ENCODE measurements at regions not wholly inside any gene's neighbourhood (a gene's known extent, or its start where the extent isn't known, plus 50 kb on each side); places are given as distances from the start of the nearest gene placed in this dataset.

DNA sequence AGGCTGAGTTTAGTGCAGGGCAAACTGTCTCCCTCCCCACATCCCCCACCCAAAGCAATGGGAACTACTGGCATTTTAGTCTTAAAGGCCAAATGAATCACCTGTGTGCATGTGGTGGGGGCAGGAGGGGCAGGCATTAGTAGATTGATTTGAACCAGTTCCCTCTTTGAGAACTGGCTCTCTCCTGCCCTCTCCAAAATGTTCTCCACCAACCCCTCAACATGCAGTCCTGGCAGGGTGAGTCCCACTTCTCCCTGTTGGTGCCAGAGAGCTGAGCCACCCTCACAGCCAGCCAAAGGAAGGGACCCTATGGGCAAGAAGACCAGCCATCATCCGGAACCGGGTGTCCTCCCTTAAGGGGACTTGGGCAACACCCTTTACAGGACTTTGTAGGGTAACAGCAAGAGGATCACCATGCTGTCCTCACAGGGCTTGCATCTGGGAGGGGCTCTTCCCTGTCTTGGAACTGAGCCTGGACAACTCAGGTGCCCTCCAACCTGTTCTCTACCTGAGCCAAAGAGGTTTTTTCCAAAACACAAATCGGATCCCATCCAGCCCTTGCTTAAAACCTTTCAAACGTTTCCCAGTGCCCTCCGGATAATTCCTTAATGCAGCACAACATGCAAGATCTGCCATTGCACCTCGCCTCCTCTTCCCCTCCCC is 80.6 kb downstream of the MRPL14 start (continued):
- TF ChIP-seq, protein P1, sequence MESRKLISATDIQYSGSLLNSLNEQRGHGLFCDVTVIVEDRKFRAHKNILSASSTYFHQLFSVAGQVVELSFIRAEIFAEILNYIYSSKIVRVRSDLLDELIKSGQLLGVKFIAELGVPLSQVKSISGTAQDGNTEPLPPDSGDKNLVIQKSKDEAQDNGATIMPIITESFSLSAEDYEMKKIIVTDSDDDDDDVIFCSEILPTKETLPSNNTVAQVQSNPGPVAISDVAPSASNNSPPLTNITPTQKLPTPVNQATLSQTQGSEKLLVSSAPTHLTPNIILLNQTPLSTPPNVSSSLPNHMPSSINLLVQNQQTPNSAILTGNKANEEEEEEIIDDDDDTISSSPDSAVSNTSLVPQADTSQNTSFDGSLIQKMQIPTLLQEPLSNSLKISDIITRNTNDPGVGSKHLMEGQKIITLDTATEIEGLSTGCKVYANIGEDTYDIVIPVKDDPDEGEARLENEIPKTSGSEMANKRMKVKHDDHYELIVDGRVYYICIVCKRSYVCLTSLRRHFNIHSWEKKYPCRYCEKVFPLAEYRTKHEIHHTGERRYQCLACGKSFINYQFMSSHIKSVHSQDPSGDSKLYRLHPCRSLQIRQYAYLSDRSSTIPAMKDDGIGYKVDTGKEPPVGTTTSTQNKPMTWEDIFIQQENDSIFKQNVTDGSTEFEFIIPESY (IDR thresholded peaks at IDR 0.05; ENCODE audit: borderline replicate concordance, low read depth), result no peak
- no peak for TF ChIP-seq FOSL2 (IDR thresholded peaks at IDR 0.05; ENCODE audit: borderline replicate concordance, low read depth)
- TF ChIP-seq TEAD4 (IDR thresholded peaks at IDR 0.05; ENCODE audit: borderline replicate concordance, insufficient read depth), result no peak
- TF ChIP-seq, protein P2, sequence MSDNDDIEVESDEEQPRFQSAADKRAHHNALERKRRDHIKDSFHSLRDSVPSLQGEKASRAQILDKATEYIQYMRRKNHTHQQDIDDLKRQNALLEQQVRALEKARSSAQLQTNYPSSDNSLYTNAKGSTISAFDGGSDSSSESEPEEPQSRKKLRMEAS (IDR thresholded peaks at IDR 0.05; ENCODE audit: low read depth), result no peak
- no peak for TF ChIP-seq TAF1 (IDR thresholded peaks at IDR 0.05; ENCODE audit: borderline replicate concordance, low read depth, low read length)
- TF ChIP-seq NFIC (IDR thresholded peaks at IDR 0.05; ENCODE audit: borderline replicate concordance), result no peak

DNA sequence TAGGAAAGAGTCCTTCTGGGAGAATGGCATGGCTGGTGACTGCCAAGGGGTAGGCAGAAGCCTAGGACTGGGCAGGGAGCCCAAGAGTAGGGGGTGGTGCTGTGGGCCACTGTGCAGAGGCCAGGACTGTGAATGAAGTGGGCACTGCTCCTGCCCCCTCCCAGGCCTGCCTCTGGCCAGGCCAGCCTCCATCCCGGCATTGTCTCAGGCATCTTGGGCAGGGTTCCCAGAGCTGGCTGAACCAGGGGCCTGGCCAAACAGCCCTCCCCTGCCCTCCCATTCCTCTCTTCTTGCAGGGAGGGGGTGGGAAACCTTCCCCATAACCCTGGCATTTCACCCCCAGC is 81.6 kb downstream of the MRPL14 start:
- Histone ChIP-seq H2AFZ (ENCODE audit: low read depth) (no peak overlapping the region), H3K36me3 (replicated peaks in 1 of 2; ENCODE audit: control insufficient read depth in 1 of 2, insufficient read depth in 2 of 2, low read length in 1 of 2) (no peaks in the 10 kb centered on the region), H4K20me1 (ENCODE audit: insufficient read depth) (no peaks in the 10 kb centered on the region), H3K9ac (no peak overlapping the region), H3K27ac (ENCODE audit: low read depth in 2 of 2, low read length in 1 of 2) (peak overlapping the region in 1 of 2 experiments; percentile 51; a peak in 1 of 4 replicates), H3K9me3 (no peaks in the 10 kb centered on the region), H3K79me2 (ENCODE audit: insufficient read depth) (no peaks in the 10 kb centered on the region), H3K4me1 (ENCODE audit: control insufficient read depth in 1 of 2, insufficient read depth in 2 of 2, low read depth in 1 of 2, low read length in 1 of 2) (peaks cover 57 to 78% of the 10 kb centered on the region in 2 experiments), H3K4me3 (ENCODE audit: low read depth in 2 of 2, low read length in 1 of 2) (no peak overlapping the region), H3F3A (replicated peaks; ENCODE audit: insufficient read depth) (peaks cover 17% of the 10 kb centered on the region), H3K4me2 (0 out of 2 replicates have a peak overlapping the region, but pooled peaks have one; percentile 15), H3K27me3 (ENCODE audit: insufficient read depth) (no peaks in the 10 kb centered on the region), H3K9me2 (no peaks in the 10 kb centered on the region)
- no CpG with 5 or more reads among the region's 1 CpG for WGBS (ENCODE audit: low lambda C conversion rate)
- ChIA-PET CTCF (interaction anchor here (1.0 to 1.6 kb wide), 2 partner anchors 29 to 277 kb away, joined by 5 read pairs; no protein-coding TSS in a partner anchor), POLR2A (interaction anchor here (0.5 to 1.4 kb wide), 3 partner anchors 28 to 126 kb away, joined by 3 to 4 read pairs (median 3); no protein-coding TSS in a partner anchor)
- DNase-seq, result peak; percentile 70
- TF ChIP-seq RCOR1 (IDR thresholded peaks at IDR 0.05; ENCODE audit: low read length) (peak; percentile 70; the same call in 1 of the 2 replicates), MXI1 (IDR thresholded peaks at IDR 0.05; ENCODE audit: low read depth, low read length) (no peak), JUND (IDR thresholded peaks at IDR 0.05) (no peak), SMC3 (IDR thresholded peaks at IDR 0.05; ENCODE audit: low read depth, low read length) (no peak), CHD2 (IDR thresholded peaks at IDR 0.05; ENCODE audit: low read length, partially characterized antibody) (peak; percentile 82), RAD21 (IDR thresholded peaks at IDR 0.05; ENCODE audit: low read length) (peak; percentile 38; the same call in 1 of the 2 replicates), YY1 (IDR thresholded peaks at IDR 0.05; ENCODE audit: low read depth) (no peak), NFIC (IDR thresholded peaks at IDR 0.05; ENCODE audit: borderline replicate concordance) (peak; percentile 44), RXRA (IDR thresholded peaks at IDR 0.05; ENCODE audit: borderline replicate concordance, low read depth) (no peak), TCF12 (IDR thresholded peaks at IDR 0.05) (no peak), SIN3A (IDR thresholded peaks at IDR 0.05; ENCODE audit: borderline replicate concordance, low read depth, low read length) (no peak), GATA2 (CRISPR knock-in tag; IDR thresholded peaks at IDR 0.05) (no peak), TAF1 (IDR thresholded peaks at IDR 0.05; ENCODE audit: borderline replicate concordance, low read depth, low read length) (no peak)
- TF ChIP-seq, protein P3, sequence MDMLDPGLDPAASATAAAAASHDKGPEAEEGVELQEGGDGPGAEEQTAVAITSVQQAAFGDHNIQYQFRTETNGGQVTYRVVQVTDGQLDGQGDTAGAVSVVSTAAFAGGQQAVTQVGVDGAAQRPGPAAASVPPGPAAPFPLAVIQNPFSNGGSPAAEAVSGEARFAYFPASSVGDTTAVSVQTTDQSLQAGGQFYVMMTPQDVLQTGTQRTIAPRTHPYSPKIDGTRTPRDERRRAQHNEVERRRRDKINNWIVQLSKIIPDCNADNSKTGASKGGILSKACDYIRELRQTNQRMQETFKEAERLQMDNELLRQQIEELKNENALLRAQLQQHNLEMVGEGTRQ (IDR thresholded peaks at IDR 0.05; ENCODE audit: borderline replicate concordance, low read depth, low read length), result no peak
- TF ChIP-seq, protein P4, sequence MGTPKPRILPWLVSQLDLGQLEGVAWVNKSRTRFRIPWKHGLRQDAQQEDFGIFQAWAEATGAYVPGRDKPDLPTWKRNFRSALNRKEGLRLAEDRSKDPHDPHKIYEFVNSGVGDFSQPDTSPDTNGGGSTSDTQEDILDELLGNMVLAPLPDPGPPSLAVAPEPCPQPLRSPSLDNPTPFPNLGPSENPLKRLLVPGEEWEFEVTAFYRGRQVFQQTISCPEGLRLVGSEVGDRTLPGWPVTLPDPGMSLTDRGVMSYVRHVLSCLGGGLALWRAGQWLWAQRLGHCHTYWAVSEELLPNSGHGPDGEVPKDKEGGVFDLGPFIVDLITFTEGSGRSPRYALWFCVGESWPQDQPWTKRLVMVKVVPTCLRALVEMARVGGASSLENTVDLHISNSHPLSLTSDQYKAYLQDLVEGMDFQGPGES (IDR thresholded peaks at IDR 0.05; ENCODE audit: low read depth, low read length), result no peak
- TF ChIP-seq, protein P5, sequence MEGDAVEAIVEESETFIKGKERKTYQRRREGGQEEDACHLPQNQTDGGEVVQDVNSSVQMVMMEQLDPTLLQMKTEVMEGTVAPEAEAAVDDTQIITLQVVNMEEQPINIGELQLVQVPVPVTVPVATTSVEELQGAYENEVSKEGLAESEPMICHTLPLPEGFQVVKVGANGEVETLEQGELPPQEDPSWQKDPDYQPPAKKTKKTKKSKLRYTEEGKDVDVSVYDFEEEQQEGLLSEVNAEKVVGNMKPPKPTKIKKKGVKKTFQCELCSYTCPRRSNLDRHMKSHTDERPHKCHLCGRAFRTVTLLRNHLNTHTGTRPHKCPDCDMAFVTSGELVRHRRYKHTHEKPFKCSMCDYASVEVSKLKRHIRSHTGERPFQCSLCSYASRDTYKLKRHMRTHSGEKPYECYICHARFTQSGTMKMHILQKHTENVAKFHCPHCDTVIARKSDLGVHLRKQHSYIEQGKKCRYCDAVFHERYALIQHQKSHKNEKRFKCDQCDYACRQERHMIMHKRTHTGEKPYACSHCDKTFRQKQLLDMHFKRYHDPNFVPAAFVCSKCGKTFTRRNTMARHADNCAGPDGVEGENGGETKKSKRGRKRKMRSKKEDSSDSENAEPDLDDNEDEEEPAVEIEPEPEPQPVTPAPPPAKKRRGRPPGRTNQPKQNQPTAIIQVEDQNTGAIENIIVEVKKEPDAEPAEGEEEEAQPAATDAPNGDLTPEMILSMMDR (IDR thresholded peaks at IDR 0.05), result no peak
- TF ChIP-seq, protein P2 (IDR thresholded peaks at IDR 0.05; ENCODE audit: low read depth), result no peak
- TF ChIP-seq, protein P6, sequence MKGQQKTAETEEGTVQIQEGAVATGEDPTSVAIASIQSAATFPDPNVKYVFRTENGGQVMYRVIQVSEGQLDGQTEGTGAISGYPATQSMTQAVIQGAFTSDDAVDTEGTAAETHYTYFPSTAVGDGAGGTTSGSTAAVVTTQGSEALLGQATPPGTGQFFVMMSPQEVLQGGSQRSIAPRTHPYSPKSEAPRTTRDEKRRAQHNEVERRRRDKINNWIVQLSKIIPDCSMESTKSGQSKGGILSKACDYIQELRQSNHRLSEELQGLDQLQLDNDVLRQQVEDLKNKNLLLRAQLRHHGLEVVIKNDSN (IDR thresholded peaks at IDR 0.05; ENCODE audit: borderline replicate concordance, low read depth), result no peak

Data from SK-N-SH (cell line).